ENCODE measurements at regions not wholly inside any gene's neighbourhood (a gene's known extent, or its start where the extent isn't known, plus 50 kb on each side); places are given as distances from the start of the nearest gene placed in this dataset.
"Not testable (repeated sequence)": the region's sequence is repeated elsewhere in the genome, so short reads cannot be mapped to it uniquely, and the experiment has no call there.

- DNase-seq; H3K4me3 ChIP-seq; H3K36me3 ChIP-seq (replicated peaks in 1 of 2); H3K27ac ChIP-seq; H3K27me3 ChIP-seq; H3K4me1 ChIP-seq (replicated peaks in 1 of 2); intact Hi-C loops (cut with DNase I); H3K9me3 ChIP-seq (replicated peaks in 1 of 3): not testable (repeated sequence)
- 76 to 91% (median 83%) methylated on average over 4 of the region's 4 CpGs for WGBS, 4 donors
Observed at GRCh38 chr6:3672339-3672738, 79.2 kb downstream of the PXDC1 start.

- no peak for TF ChIP-seq POLR2A (IDR thresholded peaks at IDR 0.05)
- TF ChIP-seq, protein P1, sequence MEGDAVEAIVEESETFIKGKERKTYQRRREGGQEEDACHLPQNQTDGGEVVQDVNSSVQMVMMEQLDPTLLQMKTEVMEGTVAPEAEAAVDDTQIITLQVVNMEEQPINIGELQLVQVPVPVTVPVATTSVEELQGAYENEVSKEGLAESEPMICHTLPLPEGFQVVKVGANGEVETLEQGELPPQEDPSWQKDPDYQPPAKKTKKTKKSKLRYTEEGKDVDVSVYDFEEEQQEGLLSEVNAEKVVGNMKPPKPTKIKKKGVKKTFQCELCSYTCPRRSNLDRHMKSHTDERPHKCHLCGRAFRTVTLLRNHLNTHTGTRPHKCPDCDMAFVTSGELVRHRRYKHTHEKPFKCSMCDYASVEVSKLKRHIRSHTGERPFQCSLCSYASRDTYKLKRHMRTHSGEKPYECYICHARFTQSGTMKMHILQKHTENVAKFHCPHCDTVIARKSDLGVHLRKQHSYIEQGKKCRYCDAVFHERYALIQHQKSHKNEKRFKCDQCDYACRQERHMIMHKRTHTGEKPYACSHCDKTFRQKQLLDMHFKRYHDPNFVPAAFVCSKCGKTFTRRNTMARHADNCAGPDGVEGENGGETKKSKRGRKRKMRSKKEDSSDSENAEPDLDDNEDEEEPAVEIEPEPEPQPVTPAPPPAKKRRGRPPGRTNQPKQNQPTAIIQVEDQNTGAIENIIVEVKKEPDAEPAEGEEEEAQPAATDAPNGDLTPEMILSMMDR (IDR thresholded peaks at IDR 0.05), result no peak
- no peak for DNase-seq
- Histone ChIP-seq H3K27ac (no peak overlapping the region), H3K4me3 (no peak overlapping the region), H3K4me1 (replicated peaks in 1 of 2) (no peaks in the 10 kb centered on the region), H3K27me3 (no peaks in the 10 kb centered on the region), H3K9me3 (replicated peaks in 1 of 3) (peaks cover 0 to 5% (median 5%) of the 10 kb centered on the region in 3 donors), H3K36me3 (replicated peaks in 1 of 2) (no peaks in the 10 kb centered on the region)
- intact Hi-C loops (cut with DNase I), result no loop called here
- WGBS, 4 donors, result 64 to 100% (median 82%) methylated on average over 1 of the region's 1 CpG
Observed at GRCh38 chr6:3671382-3671781, 80.1 kb downstream of the PXDC1 start.

DNA sequence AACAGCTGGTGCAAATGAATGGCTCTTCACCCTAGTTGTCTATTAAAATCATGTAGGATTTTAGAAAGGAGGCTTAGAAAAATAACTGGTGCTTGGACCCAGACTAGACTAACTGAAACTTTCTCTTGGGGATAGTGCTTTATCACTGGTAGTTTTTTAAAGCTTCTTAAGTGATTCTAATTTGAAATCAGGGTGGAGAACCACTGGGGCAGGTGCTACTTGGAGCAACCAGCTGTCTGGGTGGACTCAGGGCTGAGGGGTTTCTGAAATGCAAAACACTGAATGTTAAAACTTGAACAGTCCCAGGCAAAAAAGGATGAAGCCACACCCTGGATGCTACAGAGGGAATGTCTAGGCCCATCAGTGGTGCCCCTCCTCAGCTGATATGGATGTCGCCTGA, 81.2 kb downstream of the PXDC1 start:
- peaks cover 0 to 5% (median 5%) of the 10 kb centered on the region in 3 donors for H3K9me3 ChIP-seq (replicated peaks in 1 of 3)
- intact Hi-C loops (cut with DNase I), result no loop called here
- 69 to 94% (median 89%) methylated on average over 1 of the region's 1 CpG for WGBS, 4 donors
- no peak overlapping the region for H3K27ac ChIP-seq
- H3K4me1 ChIP-seq (replicated peaks in 1 of 2), result no peaks in the 10 kb centered on the region
- H3K27me3 ChIP-seq, result no peaks in the 10 kb centered on the region
- no peak for TF ChIP-seq POLR2A (IDR thresholded peaks at IDR 0.05)
- TF ChIP-seq, protein P1 (IDR thresholded peaks at IDR 0.05), result no peak
- H3K36me3 ChIP-seq (replicated peaks in 1 of 2), result no peaks in the 10 kb centered on the region
- no peak overlapping the region for H3K4me3 ChIP-seq
- no peak for DNase-seq

DNA sequence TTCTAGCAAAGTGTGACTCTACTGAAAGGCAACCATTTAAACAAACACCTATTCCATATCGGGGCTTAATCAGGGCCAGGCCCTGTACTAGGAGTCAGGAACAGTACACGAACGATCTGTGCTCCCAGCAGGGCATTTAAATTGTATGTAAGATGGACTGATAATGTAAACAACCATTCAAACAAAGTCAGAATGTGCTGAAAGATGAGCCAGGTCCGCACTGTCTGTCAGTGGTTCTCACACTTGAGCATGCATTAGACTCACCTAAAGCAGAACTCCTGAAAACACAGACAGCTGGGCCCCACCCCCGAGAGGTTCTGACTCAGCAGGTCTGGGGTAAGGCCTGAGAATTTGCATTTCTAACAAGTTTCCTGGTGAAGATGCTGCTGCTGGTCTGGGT, 81.6 kb downstream of the PXDC1 start:
- DNase-seq, result no peak
- no peaks in the 10 kb centered on the region for H3K27me3 ChIP-seq
- intact Hi-C loops (cut with DNase I), result no loop called here

GRCh38 chr6:3665608-3666007, 85.9 kb downstream of the PXDC1 start:
- intact Hi-C loops (cut with DNase I), result no loop called here
- Histone ChIP-seq H3K36me3 (replicated peaks in 1 of 2) (no peaks in the 10 kb centered on the region), H3K27ac (no peak overlapping the region), H3K4me1 (replicated peaks in 1 of 2) (no peaks in the 10 kb centered on the region), H3K9me3 (replicated peaks in 1 of 3) (peaks cover 0 to 5% (median 5%) of the 10 kb centered on the region in 3 donors), H3K4me3 (no peak overlapping the region), H3K27me3 (no peaks in the 10 kb centered on the region)
- 50 to 90% (median 69%) methylated on average over 1 of the region's 1 CpG for WGBS, 4 donors
- TF ChIP-seq, protein P1 (IDR thresholded peaks at IDR 0.05), result no peak
- no peak for TF ChIP-seq POLR2A (IDR thresholded peaks at IDR 0.05)
- DNase-seq, result no peak

More for the DNA sequence above, 81.6 kb downstream of the PXDC1 start:
- no peaks in the 10 kb centered on the region for H3K4me1 ChIP-seq (replicated peaks in 1 of 2)
- no peak for TF ChIP-seq POLR2A (IDR thresholded peaks at IDR 0.05)
- TF ChIP-seq, protein P1 (IDR thresholded peaks at IDR 0.05), result no peak
- 74 to 87% (median 82%) methylated on average over 5 of the region's 5 CpGs for WGBS, 4 donors
- no peaks in the 10 kb centered on the region for H3K36me3 ChIP-seq (replicated peaks in 1 of 2)
- H3K4me3 ChIP-seq, result no peak overlapping the region
- H3K9me3 ChIP-seq (replicated peaks in 1 of 3), result peaks cover 0 to 5% (median 5%) of the 10 kb centered on the region in 3 donors
- no peak overlapping the region for H3K27ac ChIP-seq
